D721Med (cell line): ENCODE measurements at regions not wholly inside any gene's neighbourhood (a gene's known extent, or its start where the extent isn't known, plus 50 kb on each side); places are given as distances from the start of the nearest gene placed in this dataset.
"Not testable (repeated sequence)": the region's sequence is repeated elsewhere in the genome, so short reads cannot be mapped to it uniquely, and the experiment has no call there.

ENCODE experiments used
- DNase-seq: peaks from one replicate; pipeline ENCODE4 v3.0.0; 2011; ENCODE audit warnings: low spot score; ENCODE audit not compliant: insufficient read length
- FAIRE-seq: peaks from 2 replicates; lab custom pipeline; 2011; peaks lifted over from hg19 to GRCh38; lab: Jason Lieb, UNC
- TF ChIP-seq, protein P1 (sequence below): IDR thresholded peaks from 2 replicates; pipeline ENCODE4 v1.5.1; 2012; ENCODE audit warnings: mild to moderate bottlenecking, control low read depth; ENCODE audit not compliant: insufficient read depth; ENCODE audit errors: missing control alignments

GRCh38 chr1:157304271-157304670 lies 166.1 kb upstream of the ETV3 start:
- TF ChIP-seq, protein P1, sequence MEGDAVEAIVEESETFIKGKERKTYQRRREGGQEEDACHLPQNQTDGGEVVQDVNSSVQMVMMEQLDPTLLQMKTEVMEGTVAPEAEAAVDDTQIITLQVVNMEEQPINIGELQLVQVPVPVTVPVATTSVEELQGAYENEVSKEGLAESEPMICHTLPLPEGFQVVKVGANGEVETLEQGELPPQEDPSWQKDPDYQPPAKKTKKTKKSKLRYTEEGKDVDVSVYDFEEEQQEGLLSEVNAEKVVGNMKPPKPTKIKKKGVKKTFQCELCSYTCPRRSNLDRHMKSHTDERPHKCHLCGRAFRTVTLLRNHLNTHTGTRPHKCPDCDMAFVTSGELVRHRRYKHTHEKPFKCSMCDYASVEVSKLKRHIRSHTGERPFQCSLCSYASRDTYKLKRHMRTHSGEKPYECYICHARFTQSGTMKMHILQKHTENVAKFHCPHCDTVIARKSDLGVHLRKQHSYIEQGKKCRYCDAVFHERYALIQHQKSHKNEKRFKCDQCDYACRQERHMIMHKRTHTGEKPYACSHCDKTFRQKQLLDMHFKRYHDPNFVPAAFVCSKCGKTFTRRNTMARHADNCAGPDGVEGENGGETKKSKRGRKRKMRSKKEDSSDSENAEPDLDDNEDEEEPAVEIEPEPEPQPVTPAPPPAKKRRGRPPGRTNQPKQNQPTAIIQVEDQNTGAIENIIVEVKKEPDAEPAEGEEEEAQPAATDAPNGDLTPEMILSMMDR, result no peak

GRCh38 chr1:157302724-157303123 lies 164.5 kb upstream of the ETV3 start:
- FAIRE-seq, result no peak
- TF ChIP-seq, protein P1, result no peak

More at GRCh38 chr1:157304271-157304670, 166.1 kb upstream of the ETV3 start:
- DNase-seq (no peak), FAIRE-seq (no peak)

DNA sequence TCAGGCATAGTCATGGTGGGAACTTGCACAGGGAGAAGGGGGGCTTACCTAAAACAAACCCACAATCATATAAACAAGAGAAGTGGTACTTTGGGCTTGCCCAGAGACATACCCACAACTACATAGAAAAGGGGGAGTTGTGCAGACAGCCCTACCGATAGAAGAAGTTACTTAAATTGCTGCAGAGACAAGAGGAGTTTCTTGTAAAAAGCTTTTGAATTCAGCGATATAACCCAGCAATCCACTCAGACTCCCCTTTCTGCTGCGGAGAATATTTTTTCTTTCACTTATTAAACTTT lies 164.0 kb upstream of the ETV3 start:
- TF ChIP-seq, protein P1, result no peak
- no peak for FAIRE-seq
- DNase-seq, result no peak

More at GRCh38 chr1:157302724-157303123, 164.5 kb upstream of the ETV3 start:
- DNase-seq, result no peak

DNA sequence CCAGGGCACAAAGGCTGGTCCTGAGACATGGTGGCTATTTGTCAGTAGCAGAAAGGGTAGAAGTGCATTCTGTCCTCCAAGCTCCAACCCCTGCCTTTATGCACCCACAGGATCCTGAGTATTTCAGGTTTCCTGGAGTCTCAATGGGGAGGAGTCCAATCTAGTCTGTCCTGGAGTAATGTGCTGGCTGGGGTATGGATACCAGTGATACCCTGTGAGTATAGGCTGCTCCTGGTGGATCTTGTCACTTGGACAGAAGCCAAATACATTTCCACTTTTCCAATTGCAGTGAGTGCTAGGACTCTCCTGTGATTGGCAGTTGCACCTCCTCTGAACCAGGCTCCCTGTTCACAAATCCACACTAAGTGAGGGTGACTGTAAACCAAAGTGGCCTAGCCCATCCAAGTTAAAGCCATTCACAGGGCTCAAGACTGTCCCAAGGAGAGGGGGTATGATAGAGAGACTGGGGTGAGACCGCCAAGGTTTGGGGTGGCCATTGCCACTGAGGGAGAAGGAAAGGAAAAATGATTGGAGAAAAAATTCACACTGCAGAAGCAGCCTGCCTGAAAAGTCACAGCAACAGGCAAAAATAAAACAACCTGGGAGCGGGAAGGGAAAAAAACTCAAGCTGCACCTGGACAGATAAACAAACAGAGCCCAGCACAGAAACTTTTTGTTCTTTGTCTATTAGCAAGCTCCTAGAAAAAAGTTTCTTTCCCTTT lies 163.4 kb upstream of the ETV3 start:
- DNase-seq (no peak), FAIRE-seq (no peak)
- TF ChIP-seq, protein P1, result no peak

GRCh38 chr1:157294387-157295145 lies 156.4 kb upstream of the ETV3 start:
- FAIRE-seq, DNase-seq: not testable (repeated sequence)

- DNase-seq (no peak), FAIRE-seq (no peak)
- TF ChIP-seq, protein P1, result no peak
Observed at GRCh38 chr1:157292809-157293564, 154.8 kb upstream of the ETV3 start.

DNA sequence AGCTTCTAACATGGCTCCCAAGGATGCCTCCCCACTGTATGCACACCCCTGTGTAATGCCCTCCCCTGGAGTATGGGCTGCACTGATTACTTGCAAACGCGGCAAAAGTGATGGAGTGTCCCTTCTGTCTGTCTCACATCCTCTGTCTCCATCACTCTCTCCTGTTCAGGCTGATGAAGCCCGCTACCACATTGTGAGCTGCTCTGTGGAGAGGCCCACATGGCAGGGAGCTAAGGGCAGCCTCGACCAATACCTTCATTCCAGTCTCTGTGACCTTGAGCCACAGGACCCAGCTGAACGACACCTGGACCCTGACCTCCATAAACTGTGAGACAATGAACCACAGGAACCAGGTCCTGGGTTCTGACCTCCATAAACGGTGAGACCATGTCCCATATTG lies 154.1 kb upstream of the ETV3 start:
- FAIRE-seq (no peak), DNase-seq (no peak)
- TF ChIP-seq, protein P1, result no peak
